ENCODE measurements at regions not wholly inside any gene's neighbourhood (a gene's known extent, or its start where the extent isn't known, plus 50 kb on each side); places are given as distances from the start of the nearest gene placed in this dataset.
"Not testable (repeated sequence)": the region's sequence is repeated elsewhere in the genome, so short reads cannot be mapped to it uniquely, and the experiment has no call there.

- DNase-seq, result no peak
Measured at GRCh38 chr7:68971634-68972340, 626.5 kb upstream of the AUTS2 start.

- DNase-seq, result no peak
Measured at GRCh38 chr7:68977385-68978055, 620.8 kb upstream of the AUTS2 start.

- no peak for DNase-seq
Measured at GRCh38 chr7:68978710-68979109, 619.6 kb upstream of the AUTS2 start.

DNA sequence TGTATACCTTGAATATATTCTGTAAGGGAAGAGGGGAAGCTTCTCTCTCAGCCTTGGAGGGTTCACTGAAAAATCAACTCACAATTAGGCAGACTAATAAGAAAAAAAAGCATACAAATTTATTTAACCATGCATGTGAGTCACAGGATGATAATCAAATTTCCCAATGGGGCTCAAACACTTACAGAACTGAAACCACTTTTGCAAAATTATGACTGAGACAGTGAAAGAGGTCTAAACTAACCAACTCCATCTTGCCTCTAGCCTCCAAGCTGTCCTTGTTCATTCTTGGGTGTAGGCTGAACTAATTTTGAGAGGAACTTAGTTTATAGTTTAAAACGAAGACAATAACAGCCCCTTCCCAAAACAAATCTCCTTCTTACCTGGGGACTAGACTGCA lies 618.3 kb upstream of the AUTS2 start:
- no peak for DNase-seq

GRCh38 chr7:68980432-68980831 lies 617.8 kb upstream of the AUTS2 start:
- DNase-seq, result not testable (repeated sequence)

DNA sequence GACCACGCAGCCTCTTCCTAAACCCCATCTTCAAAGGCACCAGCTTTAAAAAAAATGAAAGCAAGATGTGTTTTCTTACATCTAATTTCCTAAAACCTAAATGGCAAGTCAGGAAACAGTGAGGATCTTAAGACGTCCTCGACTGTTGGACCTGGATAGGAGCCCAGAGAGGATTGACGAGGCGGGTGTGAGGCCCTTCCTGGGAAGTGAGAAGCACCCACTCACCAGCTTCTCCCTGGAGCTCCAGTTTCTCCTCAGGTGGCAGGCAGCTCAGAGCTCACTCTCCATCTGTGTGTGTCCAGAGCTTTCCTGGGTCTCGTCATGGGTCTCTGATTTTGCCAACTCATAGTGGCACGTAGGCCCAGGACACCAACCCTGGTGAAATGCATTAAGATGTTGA lies 614.0 kb upstream of the AUTS2 start:
- no peak for DNase-seq

DNA sequence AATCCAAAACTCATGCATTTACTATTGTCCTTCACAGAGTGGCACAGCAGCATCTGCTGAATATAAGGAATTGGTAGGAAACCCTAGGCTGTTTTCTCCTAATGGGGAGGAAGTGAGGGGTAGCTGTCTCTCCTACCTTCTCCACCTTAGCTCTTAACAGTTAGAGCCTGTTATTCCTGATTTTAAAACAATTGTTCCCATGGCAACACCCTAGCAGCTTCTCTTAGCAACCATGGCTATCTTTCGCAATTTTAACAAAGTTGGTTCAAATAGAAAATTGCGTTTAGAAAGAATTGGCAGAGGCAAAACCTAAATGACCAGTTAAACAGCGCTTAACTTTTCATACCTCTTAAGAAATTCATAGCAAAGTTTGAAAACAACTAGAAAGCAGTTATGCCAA lies 603.4 kb upstream of the AUTS2 start:
- DNase-seq, result no peak

DNA sequence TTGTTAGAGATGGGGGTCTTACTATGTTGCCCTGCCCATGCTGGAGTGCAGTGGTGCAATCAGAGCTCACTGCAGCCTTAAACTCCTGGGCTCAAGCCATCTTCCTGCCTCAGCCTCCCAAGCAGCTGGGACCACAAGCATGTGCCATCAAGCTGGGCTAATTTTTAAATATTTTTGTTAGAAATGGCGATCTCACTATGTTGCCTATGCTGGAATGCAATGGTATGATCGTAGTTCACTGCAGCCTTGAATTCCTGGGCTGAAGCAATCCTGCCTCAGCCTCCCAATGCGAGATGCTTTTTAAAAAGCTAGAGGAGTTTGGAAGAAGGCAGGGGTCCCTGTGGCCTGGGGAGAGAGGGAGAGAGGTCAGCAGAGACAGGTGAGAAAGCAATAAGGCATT lies 600.1 kb upstream of the AUTS2 start:
- no peak for DNase-seq

DNA sequence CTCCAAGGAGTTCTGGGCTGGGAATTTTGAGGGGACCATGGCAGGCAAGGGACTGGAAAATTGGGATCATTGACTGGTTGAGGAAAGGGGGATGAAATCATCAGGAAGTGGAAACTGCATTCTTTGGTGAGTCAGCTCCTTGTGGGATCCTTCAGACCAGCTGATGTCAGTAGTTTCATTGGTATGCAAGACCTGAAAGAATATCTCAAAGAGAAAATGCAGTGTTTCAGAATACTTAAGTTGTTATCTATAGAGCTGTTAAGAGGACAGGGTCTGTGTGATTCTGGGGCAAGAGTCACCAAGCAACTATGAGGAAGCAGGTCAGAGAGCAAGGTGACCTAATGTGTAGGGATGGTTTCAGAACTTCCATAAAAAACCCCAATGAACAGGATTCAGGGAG lies 595.9 kb upstream of the AUTS2 start:
- no peak for DNase-seq

- DNase-seq, result no peak
Measured at GRCh38 chr7:69012149-69012548, 586.1 kb upstream of the AUTS2 start.

GRCh38 chr7:69017208-69017607 lies 581.1 kb upstream of the AUTS2 start:
- DNase-seq, result no peak

DNA sequence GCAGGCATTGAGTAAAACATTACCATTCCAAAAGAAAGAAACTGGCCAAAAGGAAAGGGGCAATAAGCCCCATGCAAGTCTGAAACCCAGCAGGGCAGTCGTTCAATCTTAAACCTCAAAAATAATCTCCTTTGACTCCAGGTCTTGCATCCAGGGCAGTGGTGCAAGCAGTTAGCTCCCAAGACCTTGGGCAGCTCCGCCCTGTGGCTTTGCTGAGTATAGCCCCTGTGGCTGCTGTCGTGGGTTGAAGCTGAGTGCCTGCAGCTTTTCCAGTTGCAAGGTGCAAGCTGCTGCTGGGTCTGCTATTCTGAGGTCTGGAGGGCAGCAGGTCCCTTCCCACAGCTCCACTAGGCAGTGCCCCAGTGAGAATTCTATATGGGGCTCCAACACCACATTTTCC lies 580.1 kb upstream of the AUTS2 start:
- DNase-seq, result no peak

GRCh38 chr7:69019437-69019836 lies 578.8 kb upstream of the AUTS2 start:
- DNase-seq, result no peak

DNA sequence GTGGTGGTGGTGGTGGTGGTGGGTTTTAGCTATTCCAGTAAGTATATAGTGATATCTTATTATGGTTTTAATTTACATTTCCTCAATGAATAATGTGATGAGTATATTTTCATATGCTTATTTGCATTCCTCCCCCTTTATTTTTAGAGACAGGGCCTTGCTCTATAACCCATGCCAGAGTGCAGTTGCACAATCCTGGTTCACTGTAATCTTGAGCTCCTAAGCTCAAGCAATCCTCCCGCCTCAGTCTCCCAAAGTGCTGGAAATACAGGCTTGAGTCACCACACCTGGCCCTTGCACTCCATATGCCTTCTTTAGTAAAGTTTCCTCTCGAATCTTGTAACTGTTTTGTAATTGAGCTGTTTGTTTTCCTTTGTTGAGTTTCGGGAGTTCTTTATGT lies 577.7 kb upstream of the AUTS2 start:
- DNase-seq, result no peak

GRCh38 chr7:69025249-69025648 lies 573.0 kb upstream of the AUTS2 start:
- no peak for DNase-seq

- DNase-seq, result no peak
Measured at GRCh38 chr7:69032848-69033247, 565.4 kb upstream of the AUTS2 start.

GRCh38 chr7:69035826-69036225 lies 562.4 kb upstream of the AUTS2 start:
- no peak for DNase-seq

DNA sequence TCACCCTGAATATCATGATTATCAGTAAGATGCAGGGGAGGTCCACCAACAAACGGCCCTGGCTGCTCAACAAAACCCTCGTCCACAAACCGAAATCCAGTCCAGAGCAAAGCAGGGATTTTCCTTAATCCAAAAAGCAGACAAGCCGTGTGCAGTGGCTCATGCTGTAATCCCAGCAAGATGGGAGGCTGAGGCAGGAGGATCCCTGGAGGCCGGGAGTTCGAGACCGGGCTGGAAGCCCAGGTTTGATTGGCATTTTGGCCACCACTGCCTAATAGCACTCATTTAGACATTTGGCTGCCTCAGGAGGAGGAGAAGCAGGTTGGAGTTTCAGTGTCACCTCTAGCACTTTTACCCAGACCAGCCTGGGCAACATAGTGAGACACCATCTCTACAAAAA lies 562.0 kb upstream of the AUTS2 start:
- DNase-seq, result no peak

DNA sequence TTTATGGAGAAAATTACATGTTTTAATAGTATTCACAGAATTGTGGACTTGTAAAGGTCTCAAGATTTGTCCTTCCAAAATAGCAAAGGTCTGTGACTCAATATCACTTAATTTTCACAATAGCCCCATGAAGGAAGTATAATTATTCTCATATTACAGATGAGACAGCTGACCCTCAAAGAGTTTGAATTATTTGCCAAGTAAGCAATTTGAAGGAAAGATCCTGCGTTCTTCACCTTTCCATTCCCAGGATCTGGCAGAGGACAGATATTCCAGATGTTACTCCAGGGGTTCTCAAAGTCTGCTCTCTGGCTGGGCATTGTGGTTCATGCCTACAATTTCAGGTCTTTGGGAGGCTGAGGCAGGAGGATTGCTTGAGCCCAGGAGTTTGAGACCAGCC lies 559.4 kb upstream of the AUTS2 start:
- no peak for DNase-seq

DNA sequence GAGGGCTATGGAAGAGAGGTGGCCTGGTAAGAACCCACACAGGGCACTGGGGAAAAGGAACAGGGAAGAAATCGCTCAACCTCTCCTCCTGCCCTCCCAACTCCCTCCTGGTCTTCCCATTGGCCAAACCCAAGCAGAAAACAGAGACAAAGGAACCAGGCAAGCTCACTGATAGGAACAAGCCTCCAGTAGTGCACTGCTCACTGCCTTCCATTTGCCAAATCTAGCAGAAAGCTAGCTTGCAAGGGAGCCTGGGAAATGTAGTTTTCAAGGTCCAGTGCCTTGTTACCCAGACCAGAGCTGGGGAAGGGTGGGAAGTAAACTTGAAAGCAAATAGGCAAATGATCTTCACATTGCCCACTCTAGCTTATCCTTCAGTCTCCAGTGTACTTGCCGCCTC lies 556.1 kb upstream of the AUTS2 start:
- no peak for DNase-seq

DNA sequence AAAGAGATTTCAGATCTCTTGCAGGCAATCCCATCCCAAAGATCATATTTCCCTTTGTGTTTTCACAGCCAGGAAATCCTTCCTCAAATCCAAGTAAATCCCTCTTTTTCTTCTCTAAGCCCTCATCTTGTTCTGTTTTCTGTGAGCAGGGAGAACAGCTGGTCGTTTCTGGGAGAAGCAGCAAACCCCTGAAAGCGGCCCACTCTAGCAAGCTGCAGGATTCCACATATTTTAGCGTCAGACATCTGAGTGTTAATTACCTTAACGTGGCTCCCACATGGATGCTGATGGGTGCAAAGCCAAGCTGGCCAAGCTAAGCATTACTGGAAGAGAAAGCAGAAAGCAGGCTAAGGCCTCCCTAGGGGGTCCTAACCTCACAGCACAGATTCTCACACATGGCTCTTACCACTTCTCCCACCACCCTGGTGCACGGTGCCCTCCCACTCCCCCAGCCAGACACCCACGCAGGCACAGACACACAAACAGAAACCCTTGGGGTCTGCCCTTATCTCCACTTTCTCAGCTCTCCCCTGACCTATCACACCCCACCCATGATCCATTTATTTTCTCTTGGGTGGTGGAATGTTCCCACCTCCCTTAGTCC lies 551.0 kb upstream of the AUTS2 start:
- DNase-seq, result no peak

- DNase-seq, result no peak
Measured at GRCh38 chr7:69049326-69049725, 548.9 kb upstream of the AUTS2 start.

- no peak for DNase-seq
Measured at GRCh38 chr7:69052447-69052846, 545.8 kb upstream of the AUTS2 start.

- no peak for DNase-seq
Measured at GRCh38 chr7:69060516-69060915, 537.8 kb upstream of the AUTS2 start.
